Pulmonary artery endothelial cell (primary cell): ENCODE measurements at regions not wholly inside any gene's neighbourhood (a gene's known extent, or its start where the extent isn't known, plus 50 kb on each side); places are given as distances from the start of the nearest gene placed in this dataset.

Experiments used
- DNase-seq: peaks from one replicate; pipeline ENCODE4 v3.0.0-alpha.2; 2011; ENCODE audit warnings: low read depth, low spot score

GRCh38 chr14:97296176-97296575 is 499.0 kb downstream of the VRK1 start:
- no peak for DNase-seq

DNA sequence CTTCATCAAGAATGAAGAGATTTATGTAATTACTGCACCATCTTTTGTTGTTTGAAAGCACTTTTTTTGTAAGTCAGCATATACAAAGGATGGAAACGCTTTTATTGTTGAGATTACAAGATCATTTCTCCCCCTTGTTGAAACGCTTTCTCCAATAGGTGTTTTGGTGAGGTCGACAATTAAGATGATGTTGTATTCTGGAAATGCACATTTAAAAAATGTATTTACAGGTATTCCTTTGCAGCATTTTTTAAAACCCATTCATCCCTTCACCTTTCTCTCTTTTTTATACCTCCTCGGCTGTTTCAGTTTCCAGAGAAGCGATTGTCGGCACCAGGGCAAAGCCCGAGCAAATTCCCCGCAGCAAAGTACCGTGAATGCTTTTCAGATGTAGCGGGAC is 499.9 kb downstream of the VRK1 start:
- no peak for DNase-seq

DNA sequence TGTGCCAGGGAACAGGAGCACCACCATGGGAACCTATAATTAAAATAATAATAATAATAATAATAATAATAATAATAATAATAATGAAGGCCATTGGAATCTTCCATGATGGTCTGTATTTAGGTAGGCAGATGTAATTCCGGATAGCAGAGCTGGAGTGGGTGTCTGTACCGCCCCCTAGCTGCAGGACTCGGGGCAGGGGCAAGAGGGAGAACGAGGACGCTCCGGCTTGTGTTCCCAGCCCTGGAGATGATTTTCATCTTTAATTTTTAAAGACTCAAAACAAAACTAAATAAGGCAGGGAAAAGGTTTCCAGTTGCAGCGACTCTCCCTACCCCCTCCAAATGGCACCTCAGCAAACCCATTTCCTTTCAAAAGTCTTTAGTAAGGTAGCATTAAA is 501.1 kb downstream of the VRK1 start:
- no peak for DNase-seq

DNA sequence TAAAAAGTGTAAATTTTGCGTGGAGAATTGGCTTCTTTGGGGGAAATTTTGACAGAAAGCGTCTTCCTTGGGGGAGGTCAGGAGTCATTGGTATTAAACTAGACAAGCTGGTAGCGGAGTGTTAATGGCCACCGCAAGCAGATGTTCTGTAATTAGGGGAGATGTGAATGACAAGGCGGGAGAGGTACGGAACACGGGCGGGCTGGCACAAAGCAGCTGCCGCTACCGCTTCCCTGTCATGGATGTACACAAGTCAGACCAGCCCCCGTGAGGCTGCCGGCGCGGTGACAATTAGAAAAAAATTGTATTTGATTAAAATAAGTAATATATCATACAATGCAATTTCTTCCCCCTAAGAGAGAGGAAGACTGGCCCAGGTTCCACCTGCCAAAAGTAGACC is 501.6 kb downstream of the VRK1 start:
- no peak for DNase-seq

GRCh38 chr14:97299661-97300060 is 502.5 kb downstream of the VRK1 start:
- DNase-seq, result no peak

- no peak for DNase-seq
Observed at GRCh38 chr14:97301931-97302559, 504.9 kb downstream of the VRK1 start.

DNA sequence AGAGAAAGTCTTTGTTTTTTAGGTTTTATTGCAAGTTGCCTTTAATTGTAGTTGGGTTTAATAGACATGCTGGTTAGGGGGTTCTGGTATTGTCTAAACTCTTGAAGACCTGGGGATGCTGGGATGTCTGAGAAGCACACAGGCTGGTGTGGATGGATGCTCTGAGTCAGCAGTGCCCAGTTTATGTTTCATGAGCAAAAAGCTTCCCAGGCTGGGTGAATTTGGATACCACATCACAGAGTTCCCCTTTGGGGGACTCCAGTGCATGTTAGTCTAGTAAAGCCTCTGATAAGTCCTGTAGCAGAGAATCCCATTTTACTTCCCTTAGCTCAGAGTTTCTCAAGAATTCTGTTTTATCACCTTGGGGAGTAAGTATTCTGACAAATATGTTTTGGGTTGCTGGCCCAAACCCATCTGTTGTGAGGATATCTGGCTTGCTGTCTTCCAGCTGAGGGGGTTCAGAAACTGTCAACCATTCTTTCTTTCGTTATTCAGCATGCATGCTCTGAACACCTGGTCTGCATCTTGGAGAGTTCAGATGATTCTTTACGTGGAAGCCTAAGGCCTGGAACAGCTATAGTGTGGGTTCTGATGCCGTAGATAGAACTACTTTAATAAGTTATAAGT is 509.1 kb downstream of the VRK1 start:
- DNase-seq, result no peak

GRCh38 chr14:97306760-97307246 is 509.6 kb downstream of the VRK1 start:
- no peak for DNase-seq

DNA sequence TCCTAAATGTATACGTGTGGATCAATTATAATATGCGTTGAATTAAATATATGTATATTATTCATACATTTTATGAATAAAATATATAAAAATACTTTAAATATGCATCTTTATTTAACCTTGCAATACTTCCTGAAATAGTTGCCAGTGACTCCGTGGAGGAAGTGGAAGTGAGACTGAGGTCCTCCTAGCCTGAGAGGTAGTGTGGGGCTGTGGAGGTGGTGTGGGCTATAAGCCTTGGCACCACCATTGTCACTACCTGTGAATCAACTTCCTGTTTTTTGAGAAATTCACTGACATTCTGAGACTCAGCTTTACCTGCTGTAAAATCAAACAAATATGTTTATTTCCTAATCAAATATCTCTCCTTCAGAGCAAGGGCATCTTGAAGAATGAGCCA is 514.2 kb downstream of the VRK1 start:
- no peak for DNase-seq

GRCh38 chr14:97312910-97313309 is 515.7 kb downstream of the VRK1 start:
- no peak for DNase-seq

GRCh38 chr14:97315790-97316189 is 518.6 kb downstream of the VRK1 start:
- no peak for DNase-seq

DNA sequence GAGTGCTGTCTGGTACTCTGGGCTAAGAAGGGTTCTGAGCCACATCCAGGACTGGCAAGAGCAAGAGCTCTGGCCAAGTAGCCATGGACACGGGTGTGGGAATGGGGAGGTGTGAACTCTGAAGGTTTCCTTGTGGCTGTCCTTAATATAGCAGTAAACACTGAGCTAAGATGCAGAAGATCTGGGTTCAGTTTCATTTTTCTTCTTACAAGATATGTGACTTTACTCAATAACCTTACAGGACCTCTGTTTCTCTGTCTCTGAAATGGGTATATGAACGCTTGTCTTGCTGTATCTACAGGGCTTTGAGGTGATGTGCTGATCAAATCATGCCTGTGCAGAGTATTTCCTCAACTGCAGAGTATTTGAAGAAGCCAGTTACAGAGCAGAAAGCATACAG is 521.2 kb downstream of the VRK1 start:
- DNase-seq, result no peak

GRCh38 chr14:97319691-97320090 is 522.5 kb downstream of the VRK1 start:
- no peak for DNase-seq

GRCh38 chr14:97328743-97329142 is 531.6 kb downstream of the VRK1 start:
- DNase-seq, result no peak

DNA sequence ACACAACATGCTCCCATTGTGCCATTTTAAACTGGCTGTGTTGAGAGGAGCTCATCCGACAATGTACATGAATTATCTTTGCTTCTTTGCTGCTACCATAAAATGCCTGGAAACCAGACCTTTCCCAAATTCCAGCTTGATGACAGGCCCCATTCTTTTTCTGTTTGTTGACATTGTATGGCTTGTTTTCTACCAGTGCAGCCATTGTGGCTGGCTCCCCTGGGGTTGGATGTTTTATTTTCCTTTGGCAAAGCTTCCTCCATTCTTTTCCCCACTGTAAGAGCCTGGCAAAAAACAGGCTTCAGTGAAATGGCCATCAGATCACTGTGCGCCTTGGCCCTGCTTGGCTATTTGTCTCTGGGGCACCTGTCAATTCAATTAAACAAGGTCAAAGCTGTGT is 532.5 kb downstream of the VRK1 start:
- no peak for DNase-seq

DNA sequence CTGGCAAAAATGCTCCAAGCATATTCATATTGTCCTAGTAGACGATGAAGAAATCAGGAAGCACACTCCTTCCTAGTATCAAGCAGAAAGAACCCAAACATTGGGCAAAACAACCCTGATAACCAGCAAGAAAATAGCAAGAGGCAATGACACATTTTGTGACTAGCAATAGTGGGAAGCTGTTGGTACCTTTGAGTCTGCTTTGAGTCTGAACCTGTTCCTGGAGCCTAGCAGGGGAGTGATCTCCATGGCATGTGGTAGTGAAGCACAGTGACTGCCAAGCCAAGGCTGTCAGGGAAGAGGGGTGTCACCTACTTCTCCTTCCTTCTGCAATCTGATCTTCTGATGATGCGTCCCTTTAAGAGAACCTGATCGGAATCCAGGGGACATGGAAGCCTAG is 533.9 kb downstream of the VRK1 start:
- DNase-seq, result no peak

- DNase-seq, result no peak
Observed at GRCh38 chr14:97331526-97331925, 534.3 kb downstream of the VRK1 start.

DNA sequence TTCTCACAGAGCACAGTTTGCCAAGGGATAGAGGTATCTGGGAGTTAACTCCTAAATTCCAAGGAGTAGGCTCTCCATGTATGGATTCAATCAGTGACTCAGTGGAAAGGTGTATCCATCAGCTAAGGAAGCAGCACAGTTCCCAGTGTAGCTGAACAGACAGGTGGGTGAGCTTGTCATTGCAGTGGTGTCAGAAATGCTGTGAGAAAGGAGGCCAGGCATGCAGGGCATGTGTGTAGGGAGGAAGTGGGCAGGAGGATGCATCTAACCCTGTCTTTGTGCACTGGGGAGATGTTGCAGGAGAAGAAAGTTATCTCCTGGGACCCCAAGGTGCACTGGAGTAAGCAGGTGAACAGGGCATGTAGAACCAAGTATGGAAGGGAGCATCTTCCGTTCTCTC is 539.0 kb downstream of the VRK1 start:
- DNase-seq, result no peak

GRCh38 chr14:97336816-97337215 is 539.6 kb downstream of the VRK1 start:
- DNase-seq, result no peak

DNA sequence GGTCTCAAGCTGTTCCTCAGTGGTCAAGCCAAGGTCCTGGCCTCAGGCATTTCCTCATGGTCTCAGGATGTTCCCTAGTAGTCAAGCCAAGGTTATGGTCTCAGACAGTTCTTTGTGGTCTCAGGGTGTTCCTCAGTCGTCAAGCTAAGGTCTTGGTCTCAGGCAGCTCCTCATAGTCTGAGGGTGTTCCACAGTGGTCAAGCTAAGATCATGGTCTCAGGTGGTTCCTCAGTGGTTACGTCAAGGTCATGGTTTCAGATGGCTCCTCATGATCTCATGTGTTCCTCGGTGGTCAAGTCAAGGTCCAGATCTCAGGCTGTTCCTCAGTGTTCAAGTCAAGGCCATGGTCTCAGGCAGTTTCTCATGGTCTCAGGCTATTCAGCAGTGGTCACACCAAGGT is 540.1 kb downstream of the VRK1 start:
- no peak for DNase-seq

DNA sequence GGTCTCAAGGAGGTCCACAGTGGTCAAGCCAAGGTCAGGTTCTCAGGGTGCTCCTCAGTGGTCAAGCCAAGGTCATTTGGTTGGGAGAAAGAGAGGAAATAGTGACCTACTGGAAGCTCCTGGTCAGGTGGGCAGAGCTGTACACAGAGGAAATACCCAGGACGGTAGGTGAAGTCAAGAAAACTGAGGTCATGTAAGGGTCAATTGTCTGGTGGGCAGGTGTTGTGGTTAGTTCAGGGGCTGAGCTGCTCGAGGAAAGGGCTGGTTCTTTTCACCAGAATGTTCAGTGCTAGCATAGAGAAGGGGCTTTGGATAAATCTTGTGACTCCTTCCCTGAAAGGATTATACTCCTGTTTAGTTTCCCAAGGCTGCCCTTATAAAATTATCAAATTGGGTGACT is 540.5 kb downstream of the VRK1 start:
- DNase-seq, result no peak

GRCh38 chr14:97344666-97345065 is 547.5 kb downstream of the VRK1 start:
- no peak for DNase-seq

DNA sequence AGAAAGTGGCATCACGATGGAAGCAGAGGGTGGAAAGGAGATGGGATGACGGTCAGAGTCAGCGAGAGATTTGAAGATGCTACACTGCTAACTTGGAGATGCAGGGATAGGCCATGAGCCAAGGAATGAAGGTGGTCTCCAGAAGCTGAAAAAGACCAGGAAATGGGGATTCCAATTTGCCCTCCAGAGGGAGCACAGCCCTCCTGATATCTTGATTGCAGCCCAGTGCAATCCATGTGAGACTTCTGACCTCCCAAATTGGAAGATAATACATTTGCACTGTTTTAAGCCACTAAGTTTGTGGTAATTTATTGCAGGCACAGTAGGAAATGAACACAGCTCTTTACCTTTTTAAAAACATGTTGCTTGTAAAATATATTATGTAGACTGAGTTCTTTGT is 549.5 kb downstream of the VRK1 start:
- DNase-seq, result no peak

- no peak for DNase-seq
Observed at GRCh38 chr14:97349463-97349862, 552.3 kb downstream of the VRK1 start.
